Smooth muscle cell (in vitro differentiated cells): ENCODE measurements at regions not wholly inside any gene's neighbourhood (a gene's known extent, or its start where the extent isn't known, plus 50 kb on each side); places are given as distances from the start of the nearest gene placed in this dataset.

Experiments
- DNase-seq: peaks from one replicate; lab custom pipeline; 2025; ENCODE audit not compliant: unreplicated experiment; lab: John Stamatoyannopoulos, UW
- H2AFZ ChIP-seq: fragments of 200-600 bp; sonication (generic); 2 replicates; pipeline ENCODE4 v1.6.0; 2016; ENCODE audit warnings: antibody characterized with exemption, low read depth, mild to moderate bottlenecking
- H3F3A ChIP-seq: fragments of 200-600 bp; sonication (generic); 2 replicates; pipeline ENCODE4 v1.6.0; 2017; ENCODE audit warnings: antibody characterized with exemption, low read depth
- H3K27ac ChIP-seq: fragments of 200-600 bp; sonication (generic); 2 replicates; pipeline ENCODE4 v1.5.1; 2016; ENCODE audit warnings: low read depth, mild to moderate bottlenecking
- H3K27me3 ChIP-seq: fragments of 200-600 bp; sonication (generic); 2 replicates; pipeline ENCODE4 v1.6.1; 2016; ENCODE audit warnings: low read depth, mild to moderate bottlenecking
- H3K36me3 ChIP-seq: fragments of 200-600 bp; sonication (generic); 2 replicates; pipeline ENCODE4 v1.5.1; 2016; ENCODE audit warnings: low read depth
- H3K4me1 ChIP-seq: fragments of 200-600 bp; sonication (generic); 2 replicates; pipeline ENCODE4 v1.5.1; 2016; ENCODE audit warnings: low read depth
- H3K4me2 ChIP-seq: fragments of 200-600 bp; sonication (generic); 2 replicates; pipeline ENCODE4 v1.6.0; 2016; ENCODE audit warnings: mild to moderate bottlenecking
- H3K4me3 ChIP-seq: fragments of 200-600 bp; sonication (generic); 2 replicates; pipeline ENCODE4 v1.5.1; 2016; ENCODE audit warnings: mild to moderate bottlenecking
- H3K79me2 ChIP-seq: fragments of 200-600 bp; sonication (generic); 2 replicates; pipeline ENCODE4 v1.6.0; 2016; ENCODE audit warnings: low read depth, mild to moderate bottlenecking
- H3K9ac ChIP-seq: fragments of 200-600 bp; sonication (generic); 2 replicates; pipeline ENCODE4 v1.6.0; 2016; ENCODE audit warnings: low read depth
- H3K9me3 ChIP-seq: fragments of 200-600 bp; sonication (generic); replicated peaks from 2 replicates; pipeline ENCODE4 v1.5.1; 2016; ENCODE audit warnings: low read depth
- H4K20me1 ChIP-seq: fragments of 200-600 bp; sonication (generic); 2 replicates; pipeline ENCODE4 v1.6.0; 2016; ENCODE audit warnings: low read depth
- WGBS: methylation state at CpG from one replicate; pipeline ENCODE4 v1.1.7; 2016; ENCODE audit warnings: low lambda C conversion rate; 5-methylcytosine and 5-hydroxymethylcytosine counted together
- TF ChIP-seq, protein P1 (sequence below): fragments of 200-600 bp; sonication (generic); IDR thresholded peaks from 2 replicates; pipeline ENCODE4 v1.5.1; 2017; ENCODE audit warnings: borderline replicate concordance, mild to moderate bottlenecking, antibody characterized with exemption; ENCODE audit not compliant: insufficient read depth, poor library complexity, severe bottlenecking

GRCh38 chr4:164224871-164225270 lies 529.1 kb upstream of the SMIM31 start:
- Histone ChIP-seq H3K36me3 (no peaks in the 10 kb centered on the region), H2AFZ (no peak overlapping the region), H3K4me2 (no peak overlapping the region), H3K27ac (no peak overlapping the region), H3K9me3 (no peaks in the 10 kb centered on the region), H4K20me1 (no peaks in the 10 kb centered on the region), H3K79me2 (no peaks in the 10 kb centered on the region), H3K4me1 (peaks cover 7% of the 10 kb centered on the region), H3F3A (no peaks in the 10 kb centered on the region), H3K9ac (no peak overlapping the region), H3K27me3 (no peaks in the 10 kb centered on the region), H3K4me3 (no peak overlapping the region)
- no peak for DNase-seq
- TF ChIP-seq, protein P1, sequence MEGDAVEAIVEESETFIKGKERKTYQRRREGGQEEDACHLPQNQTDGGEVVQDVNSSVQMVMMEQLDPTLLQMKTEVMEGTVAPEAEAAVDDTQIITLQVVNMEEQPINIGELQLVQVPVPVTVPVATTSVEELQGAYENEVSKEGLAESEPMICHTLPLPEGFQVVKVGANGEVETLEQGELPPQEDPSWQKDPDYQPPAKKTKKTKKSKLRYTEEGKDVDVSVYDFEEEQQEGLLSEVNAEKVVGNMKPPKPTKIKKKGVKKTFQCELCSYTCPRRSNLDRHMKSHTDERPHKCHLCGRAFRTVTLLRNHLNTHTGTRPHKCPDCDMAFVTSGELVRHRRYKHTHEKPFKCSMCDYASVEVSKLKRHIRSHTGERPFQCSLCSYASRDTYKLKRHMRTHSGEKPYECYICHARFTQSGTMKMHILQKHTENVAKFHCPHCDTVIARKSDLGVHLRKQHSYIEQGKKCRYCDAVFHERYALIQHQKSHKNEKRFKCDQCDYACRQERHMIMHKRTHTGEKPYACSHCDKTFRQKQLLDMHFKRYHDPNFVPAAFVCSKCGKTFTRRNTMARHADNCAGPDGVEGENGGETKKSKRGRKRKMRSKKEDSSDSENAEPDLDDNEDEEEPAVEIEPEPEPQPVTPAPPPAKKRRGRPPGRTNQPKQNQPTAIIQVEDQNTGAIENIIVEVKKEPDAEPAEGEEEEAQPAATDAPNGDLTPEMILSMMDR, result no peak

DNA sequence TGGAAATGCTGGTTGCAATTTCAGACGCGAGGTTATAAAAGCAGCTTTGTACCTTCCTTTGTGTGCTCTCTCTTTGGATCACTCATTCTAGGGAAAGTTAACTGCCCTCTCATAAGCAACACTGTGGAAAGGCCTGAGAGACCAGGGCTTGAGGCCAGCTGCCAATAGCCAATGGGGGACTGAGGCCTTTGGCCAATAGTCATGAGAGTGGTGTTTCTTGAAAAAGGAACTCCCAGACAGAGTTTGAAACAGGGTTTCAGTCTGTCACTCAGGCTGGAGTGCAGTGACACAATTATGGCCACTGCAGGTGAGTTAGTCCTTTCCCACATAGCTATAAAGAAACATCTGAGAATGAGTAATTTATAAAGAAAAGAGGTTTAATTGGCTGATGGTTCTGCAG lies 524.7 kb upstream of the SMIM31 start:
- TF ChIP-seq, protein P1, result no peak
- H3K79me2 ChIP-seq, result no peaks in the 10 kb centered on the region
- H3K9me3 ChIP-seq, result no peaks in the 10 kb centered on the region
- 95% methylated on average over 2 of the region's 2 CpGs for WGBS
- H3F3A ChIP-seq, result no peaks in the 10 kb centered on the region
- no peaks in the 10 kb centered on the region for H3K27me3 ChIP-seq
- H3K4me3 ChIP-seq, result no peak overlapping the region
- H3K36me3 ChIP-seq, result no peaks in the 10 kb centered on the region
- no peak for DNase-seq
- H3K4me2 ChIP-seq, result no peak overlapping the region
- H3K27ac ChIP-seq, result no peak overlapping the region
- H3K4me1 ChIP-seq, result peaks cover 7% of the 10 kb centered on the region
- no peaks in the 10 kb centered on the region for H4K20me1 ChIP-seq
- no peak overlapping the region for H3K9ac ChIP-seq
- no peak overlapping the region for H2AFZ ChIP-seq

- DNase-seq, result no peak
- Histone ChIP-seq H3K4me1 (no peaks in the 10 kb centered on the region), H3K36me3 (no peaks in the 10 kb centered on the region), H3K9ac (no peak overlapping the region), H3K27me3 (no peaks in the 10 kb centered on the region), H3K27ac (no peak overlapping the region), H2AFZ (no peak overlapping the region), H3F3A (no peaks in the 10 kb centered on the region), H3K4me2 (no peak overlapping the region), H3K79me2 (no peaks in the 10 kb centered on the region), H4K20me1 (no peaks in the 10 kb centered on the region), H3K9me3 (no peaks in the 10 kb centered on the region), H3K4me3 (no peak overlapping the region)
- TF ChIP-seq, protein P1, result no peak
These were observed 514.5 kb upstream of the SMIM31 start for GRCh38 chr4:164239433-164239832.

DNA sequence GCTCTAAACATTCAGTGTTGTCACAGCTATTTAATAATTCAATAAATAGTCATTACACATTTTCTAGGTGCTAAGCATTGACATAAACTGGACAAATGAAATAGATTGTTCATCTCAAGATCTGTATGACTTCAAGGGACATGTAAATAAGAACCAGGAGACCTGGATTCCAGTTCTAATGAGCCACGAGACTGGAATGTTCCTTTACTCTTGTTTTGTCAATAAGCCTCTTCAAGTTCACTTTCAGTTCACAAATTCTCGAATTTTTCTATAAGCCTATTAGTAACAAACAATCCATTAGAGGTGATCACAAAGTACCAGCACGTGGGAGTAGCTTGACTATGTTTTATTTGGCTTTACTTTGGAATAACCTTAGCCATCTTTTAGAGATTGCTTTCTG lies 514.0 kb upstream of the SMIM31 start:
- H3K79me2 ChIP-seq, result no peaks in the 10 kb centered on the region
- WGBS, result 49% methylated on average over 3 of the region's 3 CpGs
- DNase-seq, result no peak
- H3K9me3 ChIP-seq, result no peaks in the 10 kb centered on the region
- no peaks in the 10 kb centered on the region for H3K27me3 ChIP-seq
- no peaks in the 10 kb centered on the region for H4K20me1 ChIP-seq
- H2AFZ ChIP-seq, result no peak overlapping the region
- no peaks in the 10 kb centered on the region for H3K4me1 ChIP-seq
- TF ChIP-seq, protein P1, result no peak
- no peak overlapping the region for H3K27ac ChIP-seq
- H3K4me3 ChIP-seq, result no peak overlapping the region
- H3K9ac ChIP-seq, result no peak overlapping the region
- H3F3A ChIP-seq, result no peaks in the 10 kb centered on the region
- no peak overlapping the region for H3K4me2 ChIP-seq
- H3K36me3 ChIP-seq, result no peaks in the 10 kb centered on the region
